ENCODE measurements at regions not wholly inside any gene's neighbourhood (a gene's known extent, or its start where the extent isn't known, plus 50 kb on each side); places are given as distances from the start of the nearest gene placed in this dataset.

DNA sequence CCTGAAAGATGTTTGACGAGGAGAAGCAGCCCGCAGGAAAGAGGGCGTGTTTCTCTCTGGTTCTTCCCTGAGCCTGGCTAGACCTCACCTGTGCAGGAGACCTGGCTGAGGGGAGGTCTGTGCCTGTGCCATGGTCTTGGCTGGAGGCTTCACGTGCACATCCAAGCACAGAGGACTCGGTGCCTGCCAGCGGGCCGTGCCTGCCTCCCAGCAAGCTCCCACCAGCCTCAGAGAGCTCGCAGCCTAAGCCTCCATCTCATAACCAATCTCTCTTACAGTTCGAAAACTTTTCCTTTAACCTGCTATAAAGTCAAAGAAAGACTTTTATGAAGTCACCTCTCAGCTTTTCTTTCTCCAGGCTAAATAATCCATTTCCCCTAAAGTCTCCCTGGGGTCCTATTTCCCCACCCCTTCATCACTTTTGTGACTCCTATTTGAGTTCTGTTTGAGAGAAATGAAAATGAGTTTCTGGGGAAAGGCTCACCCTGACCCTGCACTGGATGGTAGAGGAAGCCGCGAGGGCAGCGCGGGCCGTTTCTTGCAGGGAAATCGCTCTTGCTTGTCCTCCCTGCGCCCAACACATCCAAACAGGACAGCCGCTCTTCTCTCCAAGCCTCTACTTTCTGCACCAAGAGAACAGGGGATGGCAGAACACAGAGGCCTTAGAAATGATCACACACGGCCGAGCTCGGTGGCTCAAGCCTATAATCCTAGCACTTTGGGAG, 521.0 kb downstream of the SOX11 start:
- H3K4me3 ChIP-seq (ENCODE audit: low read depth, low read length) = no peak overlapping the region
- TF ChIP-seq CTCF (IDR thresholded peaks at IDR 0.05; ENCODE audit: borderline replicate concordance, insufficient read depth, low read depth, low read length) = no peak

- peak; percentile 35; the same call in 1 of the 2 replicates for TF ChIP-seq CTCF (IDR thresholded peaks at IDR 0.05; ENCODE audit: borderline replicate concordance, insufficient read depth, low read depth, low read length)
Observed at GRCh38 chr2:6214471-6214870, 522.3 kb downstream of the SOX11 start.

DNA sequence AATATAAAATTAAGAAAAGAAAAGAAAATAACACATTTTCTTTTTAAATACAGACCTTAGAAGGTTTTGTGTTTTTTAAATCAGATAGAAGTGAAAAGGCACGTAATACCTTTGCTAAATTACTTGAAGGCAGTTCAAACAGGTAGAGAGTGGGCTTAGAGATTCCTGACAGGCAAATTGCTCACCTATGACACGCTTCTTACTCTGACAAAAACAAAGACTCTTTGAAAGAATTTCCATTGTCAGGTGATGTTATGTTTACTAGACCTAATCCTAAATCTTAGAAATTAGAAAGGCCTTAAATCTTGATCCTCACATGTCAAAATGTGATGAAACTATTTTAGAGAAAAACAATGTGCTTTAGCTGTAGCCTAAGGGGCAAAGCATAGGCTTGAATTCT, 522.9 kb downstream of the SOX11 start:
- H3K4me3 ChIP-seq (ENCODE audit: low read depth, low read length) = no peak overlapping the region
- no peak for TF ChIP-seq CTCF (IDR thresholded peaks at IDR 0.05; ENCODE audit: borderline replicate concordance, insufficient read depth, low read depth, low read length)

More at GRCh38 chr2:6214471-6214870, 522.3 kb downstream of the SOX11 start:
- H3K4me3 ChIP-seq (ENCODE audit: low read depth, low read length) = no peak overlapping the region

- no peak overlapping the region for H3K4me3 ChIP-seq (ENCODE audit: low read depth, low read length)
- TF ChIP-seq CTCF (IDR thresholded peaks at IDR 0.05; ENCODE audit: borderline replicate concordance, insufficient read depth, low read depth, low read length) = no peak
Observed at GRCh38 chr2:6216234-6216633, 524.0 kb downstream of the SOX11 start.

DNA sequence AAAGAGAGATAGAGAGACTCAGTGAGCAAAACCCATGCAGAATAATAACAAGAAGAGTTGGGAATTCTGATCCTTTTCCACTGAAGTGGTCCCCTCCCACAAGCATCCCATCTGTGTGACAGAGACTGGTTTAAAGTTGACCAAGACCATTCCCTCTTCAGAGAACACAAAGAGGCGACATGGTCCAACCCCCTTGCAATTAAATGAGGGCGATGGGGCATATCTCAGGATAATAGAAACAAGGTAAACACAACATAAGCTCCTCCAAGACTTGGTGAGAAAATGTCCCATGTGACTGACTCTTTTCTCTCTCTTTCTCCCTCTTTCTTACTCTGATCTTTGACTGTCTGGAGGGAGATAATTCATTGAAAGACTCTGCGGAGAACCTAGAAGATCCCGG, 526.7 kb downstream of the SOX11 start:
- H3K4me3 ChIP-seq (ENCODE audit: low read depth, low read length) = no peak overlapping the region
- no peak for TF ChIP-seq CTCF (IDR thresholded peaks at IDR 0.05; ENCODE audit: borderline replicate concordance, insufficient read depth, low read depth, low read length)

- no peak overlapping the region for H3K4me3 ChIP-seq (ENCODE audit: low read depth, low read length)
- no peak for TF ChIP-seq CTCF (IDR thresholded peaks at IDR 0.05; ENCODE audit: borderline replicate concordance, insufficient read depth, low read depth, low read length)
Observed at GRCh38 chr2:6219906-6220305, 527.7 kb downstream of the SOX11 start.

DNA sequence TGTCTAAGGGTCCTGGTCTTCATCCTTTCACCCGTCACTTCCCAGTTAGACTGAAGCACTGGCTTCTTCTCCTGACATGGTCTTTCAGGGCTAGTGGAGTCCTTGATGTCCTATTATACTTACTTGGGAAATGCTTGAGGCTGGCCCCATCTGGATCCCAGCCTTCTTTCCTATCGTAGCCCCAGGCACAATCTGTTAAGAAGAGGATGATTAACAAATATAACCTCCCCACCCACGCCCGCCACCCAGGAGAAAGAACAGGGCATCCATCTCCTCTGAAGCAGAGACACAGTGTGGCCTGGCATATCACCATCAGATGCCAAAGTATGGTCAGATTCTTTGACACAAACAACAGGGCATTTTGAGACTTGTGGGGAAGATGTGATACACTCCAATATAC, 530.1 kb downstream of the SOX11 start:
- H3K4me3 ChIP-seq (ENCODE audit: low read depth, low read length) = no peak overlapping the region
- TF ChIP-seq CTCF (IDR thresholded peaks at IDR 0.05; ENCODE audit: borderline replicate concordance, insufficient read depth, low read depth, low read length) = no peak

Data from GM12875 (cell line).